ENCODE measurements at regions not wholly inside any gene's neighbourhood (a gene's known extent, or its start where the extent isn't known, plus 50 kb on each side); places are given as distances from the start of the nearest gene placed in this dataset.
"Not testable (repeated sequence)": the region's sequence is repeated elsewhere in the genome, so short reads cannot be mapped to it uniquely, and the experiment has no call there.

DNA sequence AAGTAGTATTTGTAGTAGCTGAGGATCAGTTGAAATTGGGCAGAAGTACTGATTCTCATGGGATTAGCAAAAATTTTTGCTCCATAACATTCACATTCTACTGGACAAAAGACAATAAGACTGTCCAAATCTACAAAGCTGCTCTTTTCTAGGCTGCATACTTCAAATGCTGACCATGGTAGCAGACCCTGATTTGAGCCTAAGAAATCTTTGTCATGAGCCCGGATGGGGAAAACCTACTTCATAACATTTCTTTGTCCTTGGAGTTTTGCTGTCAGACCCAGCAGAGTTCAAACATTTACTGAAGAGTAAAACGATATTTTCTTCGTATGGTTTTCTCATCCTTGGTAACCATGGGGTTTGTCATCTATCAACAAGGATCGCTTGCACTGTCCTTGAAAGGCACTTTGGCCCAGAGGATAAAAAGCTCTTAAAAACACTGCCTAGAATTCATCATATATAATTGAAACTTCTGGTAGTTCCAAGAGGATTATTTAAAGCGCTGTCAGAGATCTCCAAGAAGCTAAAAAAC is 216.9 kb downstream of the CAVIN4 start:
- no peak for DNase-seq (ENCODE audit: low read depth in 1 of 2, low spot score in 1 of 2)

DNA sequence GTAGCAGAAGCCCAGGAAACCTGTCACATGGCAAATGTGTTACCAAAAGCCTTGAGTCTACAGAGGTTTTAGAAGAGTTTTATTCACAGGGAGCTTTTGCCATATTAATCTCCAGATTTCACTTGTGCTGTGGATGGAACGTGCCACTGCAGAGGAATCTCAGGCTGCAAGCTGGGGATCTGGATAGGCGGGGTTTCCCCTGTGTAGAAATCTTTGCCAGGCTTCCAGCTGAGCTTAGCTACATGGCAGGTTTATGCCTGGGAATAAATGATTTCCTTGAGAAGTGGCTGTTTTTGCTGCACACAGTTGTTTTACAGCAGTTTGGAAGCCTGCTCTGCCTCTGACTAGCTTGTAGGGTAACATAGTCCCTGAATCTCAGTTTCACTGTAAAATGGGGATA is 224.6 kb upstream of the PLPPR1 start:
- no peak for DNase-seq (ENCODE audit: low read depth in 1 of 2, low spot score in 1 of 2)

DNA sequence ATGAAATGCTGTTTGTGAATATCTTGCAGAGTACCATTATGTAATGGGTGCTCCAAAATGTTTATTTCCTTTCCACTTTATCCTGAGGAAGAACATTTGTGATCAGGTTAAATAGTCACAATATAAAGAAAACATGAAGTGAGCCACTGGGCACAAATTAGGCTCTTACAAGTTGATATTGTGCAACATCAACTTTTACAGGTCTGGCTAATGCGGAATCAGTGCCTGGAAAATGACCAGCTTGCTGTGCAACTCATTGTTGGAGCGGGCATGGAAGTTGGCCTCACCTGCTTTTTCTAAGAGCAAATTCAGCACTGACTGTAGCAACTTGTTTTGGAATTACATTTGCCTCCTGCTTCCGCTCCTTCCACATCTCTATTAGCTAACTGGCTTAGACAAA is 216.9 kb upstream of the PLPPR1 start:
- no peak for DNase-seq (ENCODE audit: low read depth in 1 of 2, low spot score in 1 of 2)

DNA sequence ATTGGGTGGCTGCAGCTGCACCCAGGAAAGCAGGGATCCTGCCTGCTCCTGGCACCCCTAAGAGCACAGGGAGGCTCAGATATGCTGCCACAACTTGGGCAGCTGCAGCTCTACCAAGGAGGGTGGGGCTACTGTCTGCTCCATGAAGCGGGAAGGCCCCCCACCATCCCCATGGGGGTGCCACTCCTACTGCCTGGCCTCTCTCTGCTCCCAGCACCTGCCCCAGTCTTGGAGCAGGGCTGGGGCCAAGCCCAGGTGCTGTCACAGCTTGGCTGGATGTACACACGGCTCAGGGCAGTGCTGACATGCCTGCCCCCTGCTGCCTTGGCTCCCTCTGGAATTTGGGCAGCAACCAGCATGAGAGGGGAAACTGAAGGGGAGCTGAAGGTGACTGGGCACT is 214.7 kb upstream of the PLPPR1 start:
- DNase-seq (ENCODE audit: low read depth in 1 of 2, low spot score in 1 of 2): no peak

DNA sequence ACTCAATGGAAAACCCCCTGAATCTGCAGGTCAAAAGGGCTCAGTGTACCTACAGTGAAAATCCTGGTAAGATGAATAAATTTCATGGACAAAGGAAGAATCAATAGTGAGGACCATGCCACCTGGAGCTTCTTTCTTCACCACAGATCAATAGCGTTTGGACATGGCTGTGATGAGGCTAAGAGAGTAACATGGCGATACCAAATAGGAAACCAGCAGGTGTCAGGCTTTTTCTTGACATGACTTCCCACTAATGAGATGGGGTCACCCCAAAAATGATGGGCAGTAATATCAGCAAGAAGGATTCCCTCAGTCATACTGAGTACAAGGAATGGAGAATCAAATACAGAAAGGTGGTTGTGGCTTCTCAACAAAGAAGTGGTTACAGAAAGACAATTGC is 208.5 kb upstream of the PLPPR1 start:
- DNase-seq (ENCODE audit: low read depth in 1 of 2, low spot score in 1 of 2): no peak

DNA sequence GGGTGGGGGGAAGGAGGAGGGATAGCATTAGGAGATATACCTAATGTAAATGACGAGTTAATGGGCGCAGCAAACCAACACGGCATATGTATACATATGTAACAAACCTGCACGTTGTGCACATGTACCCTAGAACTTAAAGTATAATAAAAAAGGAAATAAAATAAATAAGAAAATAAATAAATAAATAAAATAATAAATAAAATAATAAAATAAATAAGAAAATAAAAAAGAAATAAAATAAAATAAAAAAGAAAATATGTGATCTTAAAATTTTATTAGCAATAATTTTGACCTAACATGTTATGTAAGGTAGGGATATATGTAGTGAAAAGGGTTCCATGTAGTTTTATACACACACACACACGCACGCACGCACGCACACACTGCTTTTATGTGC is 195.5 kb upstream of the PLPPR1 start:
- DNase-seq (ENCODE audit: low read depth in 1 of 2, low spot score in 1 of 2): not testable (repeated sequence)

DNA sequence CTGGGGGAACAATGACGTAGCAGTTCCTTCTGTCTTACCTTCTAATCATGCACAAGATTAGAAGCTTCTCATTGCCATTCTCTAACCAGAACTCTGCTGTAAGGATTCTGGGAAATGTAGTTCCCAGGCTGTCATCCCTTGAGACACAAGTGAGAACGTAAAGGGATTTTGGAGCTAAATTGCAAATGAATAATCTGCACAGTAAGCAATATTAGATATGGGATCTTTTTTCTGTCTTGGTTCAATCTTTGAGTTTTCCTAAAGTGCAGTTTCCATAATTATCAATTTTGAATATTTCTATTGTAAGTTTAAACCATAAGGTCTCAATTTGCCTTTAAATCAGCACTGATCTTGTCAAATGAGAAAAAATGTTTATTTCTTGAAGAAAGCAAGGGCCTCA is 189.7 kb upstream of the PLPPR1 start:
- no peak for DNase-seq (ENCODE audit: low read depth in 1 of 2, low spot score in 1 of 2)

DNA sequence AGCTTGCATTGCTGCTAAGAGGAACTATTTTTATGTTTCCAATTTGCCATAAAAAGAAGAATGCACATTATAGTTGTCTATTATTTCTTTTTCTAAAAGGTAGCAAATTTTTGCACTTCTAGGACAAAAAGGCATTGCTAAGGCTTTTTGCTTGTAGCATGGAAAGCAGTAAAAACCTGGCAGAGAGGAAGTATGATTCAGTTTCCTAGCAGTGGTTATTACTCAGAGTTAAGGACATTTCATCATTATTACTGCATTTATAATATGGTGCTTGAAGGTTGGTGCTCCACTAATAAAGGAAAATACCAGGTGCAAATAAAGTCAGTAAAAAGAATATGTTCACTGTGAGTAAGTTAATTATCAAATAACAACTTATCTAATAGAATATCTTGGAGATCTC is 179.8 kb upstream of the PLPPR1 start:
- no peak for DNase-seq (ENCODE audit: low read depth in 1 of 2, low spot score in 1 of 2)

DNA sequence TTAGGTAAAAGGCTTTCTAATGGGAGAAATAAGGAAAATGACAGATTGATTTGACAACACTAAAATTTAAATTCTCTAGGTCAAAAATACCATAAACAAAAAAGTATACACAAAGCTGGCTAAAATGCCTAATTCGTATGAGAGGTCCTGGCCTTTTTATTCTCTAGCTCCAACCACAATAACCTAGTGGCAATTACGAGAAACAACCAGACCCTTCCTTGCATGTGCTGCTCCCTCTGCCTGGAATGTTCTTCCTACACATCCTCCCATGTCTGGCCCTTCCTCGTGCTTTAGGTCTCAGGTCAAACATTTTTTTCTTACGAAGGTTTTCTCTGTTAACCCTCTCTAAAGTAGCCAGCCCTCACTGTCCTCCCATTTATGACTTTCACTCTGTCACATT is 176.4 kb upstream of the PLPPR1 start:
- DNase-seq (ENCODE audit: low read depth in 1 of 2, low spot score in 1 of 2): no peak

DNA sequence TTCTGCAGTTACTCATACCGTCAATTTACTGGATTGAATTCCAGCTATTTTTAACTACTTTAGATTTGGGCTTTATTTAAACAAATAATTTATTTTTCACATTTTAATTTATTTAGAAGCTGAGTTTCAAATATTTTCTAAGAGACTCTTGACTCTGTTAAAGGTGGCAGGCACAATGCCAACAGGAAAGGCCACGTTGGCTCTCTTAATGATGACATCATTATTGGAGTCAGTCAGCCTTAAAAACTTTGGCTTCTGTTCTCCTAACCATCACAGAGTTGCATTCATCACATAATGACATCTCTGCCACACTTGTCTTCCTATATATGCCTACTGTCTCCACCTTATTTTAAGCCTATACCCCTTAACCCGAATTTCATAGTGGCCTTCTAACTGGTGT is 172.3 kb upstream of the PLPPR1 start:
- DNase-seq (ENCODE audit: low read depth in 1 of 2, low spot score in 1 of 2): no peak

DNA sequence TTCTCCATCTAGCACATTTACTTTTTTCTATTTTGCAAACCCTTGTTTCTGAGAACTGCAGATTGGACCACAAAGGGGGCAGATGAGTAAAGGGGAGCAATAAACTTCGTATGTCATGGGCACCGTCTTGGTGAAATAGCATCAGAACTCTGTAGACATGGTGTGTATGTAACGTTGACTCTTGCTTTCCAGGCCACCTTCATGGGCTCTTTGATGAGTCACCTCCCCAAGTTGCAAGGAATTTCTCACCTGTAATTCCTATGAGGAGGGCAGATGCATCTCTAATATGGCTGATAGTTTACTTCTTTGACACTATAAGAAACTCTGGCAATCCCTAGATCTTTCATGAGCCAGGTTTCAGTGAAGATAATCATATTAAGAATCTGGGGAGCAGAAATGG is 163.4 kb upstream of the PLPPR1 start:
- DNase-seq (ENCODE audit: low read depth in 1 of 2, low spot score in 1 of 2): no peak

DNA sequence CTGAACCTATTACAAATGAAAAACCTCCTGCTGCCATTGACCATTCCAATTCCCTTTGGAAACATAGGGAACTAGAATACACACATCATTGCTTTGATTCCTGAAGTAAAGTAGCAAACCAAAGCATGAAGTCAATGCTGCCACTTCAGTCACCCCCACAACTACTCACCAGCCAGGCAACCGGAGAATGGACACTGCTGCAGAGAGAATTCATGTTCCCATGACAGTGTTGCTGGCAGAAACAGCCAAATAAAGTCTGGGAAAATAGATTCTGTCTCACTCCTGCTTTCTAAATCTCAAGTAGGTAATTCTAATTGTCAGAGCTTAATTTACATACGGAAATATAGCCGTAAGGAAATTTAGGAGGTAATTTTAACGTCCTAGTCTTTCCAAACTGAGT is 162.9 kb upstream of the PLPPR1 start:
- no peak for DNase-seq (ENCODE audit: low read depth in 1 of 2, low spot score in 1 of 2)

DNA sequence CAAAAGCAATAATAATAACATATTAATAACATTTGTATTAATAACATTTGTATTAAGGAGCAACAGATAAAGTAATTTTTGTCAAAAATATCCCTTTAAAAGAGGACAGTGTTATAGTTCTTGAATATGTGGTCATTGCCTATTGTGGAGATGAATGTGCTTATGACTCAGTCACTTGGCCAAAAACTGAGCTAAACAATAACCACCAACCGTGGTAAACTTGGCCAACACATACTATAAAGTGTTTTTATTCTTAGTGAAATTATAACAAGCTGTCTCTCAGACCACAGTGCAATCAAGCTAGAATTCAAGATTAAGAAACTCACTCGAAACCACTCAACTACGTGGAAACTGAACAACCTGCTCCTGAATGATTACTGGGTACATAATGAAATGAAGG is 159.2 kb upstream of the PLPPR1 start:
- no peak for DNase-seq (ENCODE audit: low read depth in 1 of 2, low spot score in 1 of 2)

DNA sequence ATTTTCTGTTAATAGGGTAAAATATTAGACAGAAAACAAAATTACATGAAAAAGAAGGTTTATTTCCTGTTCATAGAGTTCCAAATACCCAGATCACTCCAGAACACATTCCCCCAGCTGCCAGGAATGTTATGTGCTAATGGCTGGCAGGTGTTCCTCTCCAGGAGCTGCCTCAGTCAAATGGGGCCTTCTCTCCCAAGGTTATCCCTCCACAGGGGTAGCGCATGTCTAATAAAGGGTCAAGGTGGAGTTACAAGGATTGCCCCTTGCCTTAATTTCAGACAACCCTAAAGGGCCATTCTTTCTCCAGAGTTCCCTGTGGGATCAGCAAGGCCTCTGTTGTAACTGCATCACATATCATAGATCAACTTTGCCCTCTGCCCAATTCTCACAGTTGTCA is 148.6 kb upstream of the PLPPR1 start:
- DNase-seq (ENCODE audit: low read depth in 1 of 2, low spot score in 1 of 2): no peak

DNA sequence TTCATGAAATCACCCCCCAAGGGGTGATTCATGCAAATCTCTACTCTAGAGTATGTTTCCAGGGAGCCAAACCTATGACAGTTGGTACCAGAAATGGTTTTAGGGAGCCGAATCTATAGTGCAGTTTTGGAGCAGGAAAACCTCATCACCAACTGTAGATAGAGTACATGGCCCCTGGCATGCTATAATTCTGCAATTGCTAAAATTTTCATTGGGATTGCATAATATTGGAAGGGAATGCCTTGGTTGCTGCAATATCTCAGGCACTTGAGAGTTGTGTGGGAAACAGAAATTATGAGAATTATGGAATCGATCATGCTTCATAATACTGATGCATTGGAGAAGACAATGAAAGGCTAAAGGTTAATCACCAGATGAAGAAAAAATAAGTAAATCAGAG is 148.2 kb upstream of the PLPPR1 start:
- no peak for DNase-seq (ENCODE audit: low read depth in 1 of 2, low spot score in 1 of 2)

DNA sequence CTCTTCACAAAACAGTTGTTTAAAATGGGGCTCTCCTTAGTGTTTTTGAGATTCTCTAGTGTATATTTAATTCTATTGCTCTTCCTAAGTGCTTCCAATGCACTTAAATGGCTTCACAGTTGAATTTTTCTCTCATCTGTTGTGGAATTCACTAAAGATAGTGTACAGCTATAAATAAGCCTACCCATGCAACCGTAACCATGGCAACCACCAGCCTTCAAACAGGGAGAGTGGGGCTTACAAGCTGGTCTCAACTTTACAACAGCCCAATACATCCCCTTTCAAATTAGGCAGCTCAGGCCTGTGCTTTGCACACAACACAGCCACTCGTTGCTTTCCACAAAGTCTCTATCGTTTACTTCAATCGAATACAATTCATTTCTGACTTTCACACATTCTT is 144.0 kb upstream of the PLPPR1 start:
- DNase-seq (ENCODE audit: low read depth in 1 of 2, low spot score in 1 of 2): no peak

DNA sequence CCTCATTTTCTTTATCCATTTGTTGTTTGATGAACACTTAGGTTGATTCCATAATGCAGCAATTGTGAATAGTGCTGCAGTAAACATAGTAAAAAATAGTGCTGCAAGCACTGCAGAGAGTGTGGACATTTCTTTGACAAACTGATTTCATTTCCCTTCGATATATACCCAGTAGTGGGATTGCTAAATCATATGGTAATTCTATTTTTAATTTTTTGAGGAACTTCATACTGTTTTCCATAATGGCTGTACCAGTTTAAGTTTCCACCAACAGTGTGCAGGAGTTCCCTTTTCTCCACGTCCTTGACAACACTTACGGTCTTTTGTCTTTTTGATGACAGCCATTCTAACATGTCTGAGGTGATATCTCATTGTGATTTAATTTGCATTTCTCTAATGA is 138.2 kb upstream of the PLPPR1 start:
- no peak for DNase-seq (ENCODE audit: low read depth in 1 of 2, low spot score in 1 of 2)

DNA sequence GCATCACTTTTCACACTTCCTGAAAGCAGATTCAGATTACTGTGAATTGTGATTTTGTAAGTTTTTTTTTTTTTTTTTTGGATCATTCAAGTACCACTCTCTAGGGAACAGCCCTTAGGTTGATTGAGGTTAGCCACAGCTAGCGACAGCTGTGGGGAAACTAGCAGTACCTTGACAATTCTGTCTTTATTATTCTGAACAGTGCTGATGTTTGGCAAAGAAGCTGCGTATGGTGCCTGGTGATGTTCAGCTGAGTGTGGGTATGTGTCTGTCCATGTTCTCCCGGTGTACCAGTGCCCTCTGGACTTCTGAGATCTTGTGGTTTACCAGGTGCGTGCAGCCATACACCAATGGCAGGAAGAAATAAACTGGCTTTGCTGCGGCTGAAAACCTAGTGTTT is 117.3 kb upstream of the PLPPR1 start:
- no peak for DNase-seq (ENCODE audit: low read depth in 1 of 2, low spot score in 1 of 2)

DNA sequence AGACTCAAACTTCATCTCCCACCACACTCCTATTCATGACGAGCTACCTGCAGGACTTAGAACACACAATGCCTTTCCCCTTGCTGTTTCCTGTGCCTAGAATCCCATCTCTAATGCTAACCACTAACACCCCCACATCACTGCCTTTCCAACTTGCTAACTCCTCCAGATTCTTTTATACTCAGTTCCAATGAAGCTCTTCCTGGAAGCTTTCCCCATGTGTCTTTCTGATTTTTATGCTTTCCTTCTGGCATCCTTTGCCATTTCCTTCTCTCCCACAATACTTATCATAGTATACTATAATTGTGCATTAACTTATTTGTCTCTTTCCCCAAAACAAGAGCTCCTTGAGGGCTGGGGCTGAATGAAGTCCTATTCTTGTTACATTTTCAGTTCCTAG is 115.3 kb upstream of the PLPPR1 start:
- DNase-seq (ENCODE audit: low read depth in 1 of 2, low spot score in 1 of 2): no peak

DNA sequence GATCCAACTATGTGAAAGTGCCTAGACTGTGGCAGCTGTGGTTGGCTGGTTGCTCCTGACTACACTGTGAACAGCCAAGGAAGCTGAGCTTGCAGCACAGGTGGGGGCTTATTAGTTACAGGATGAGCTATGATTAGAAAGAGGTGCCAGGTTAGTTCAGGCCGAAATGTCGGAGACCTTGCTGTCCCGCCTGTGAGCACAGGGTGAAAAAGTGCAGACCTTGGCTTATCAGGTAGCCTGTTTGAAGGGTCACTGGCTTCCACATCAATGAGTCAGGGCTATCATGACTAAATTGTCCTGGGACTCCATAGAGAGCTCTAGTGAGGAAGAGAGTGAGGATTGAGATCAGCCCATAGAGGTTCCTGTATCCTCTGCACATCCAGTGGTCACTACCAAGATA is 114.3 kb upstream of the PLPPR1 start:
- DNase-seq (ENCODE audit: low read depth in 1 of 2, low spot score in 1 of 2): no peak

DNA sequence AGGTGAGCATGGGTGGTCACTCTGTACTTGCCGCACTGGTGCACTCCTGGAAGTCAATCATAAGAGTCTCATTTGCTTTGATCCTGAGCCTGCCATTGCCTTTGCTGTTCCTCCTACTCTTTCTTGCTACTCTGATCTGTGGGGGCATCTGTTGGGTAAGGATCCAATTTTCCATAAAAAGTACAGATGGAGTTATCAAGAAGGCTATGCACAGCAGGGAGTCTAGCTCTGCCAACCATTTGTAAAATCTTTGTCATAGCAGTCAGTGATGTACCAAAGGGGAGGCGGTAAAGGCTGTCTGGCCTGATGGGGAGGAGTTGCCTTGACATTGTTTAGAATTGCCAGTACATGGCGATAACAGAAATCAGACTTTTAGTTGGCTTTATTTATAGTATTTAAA is 109.0 kb upstream of the PLPPR1 start:
- DNase-seq (ENCODE audit: low read depth in 1 of 2, low spot score in 1 of 2): no peak

DNA sequence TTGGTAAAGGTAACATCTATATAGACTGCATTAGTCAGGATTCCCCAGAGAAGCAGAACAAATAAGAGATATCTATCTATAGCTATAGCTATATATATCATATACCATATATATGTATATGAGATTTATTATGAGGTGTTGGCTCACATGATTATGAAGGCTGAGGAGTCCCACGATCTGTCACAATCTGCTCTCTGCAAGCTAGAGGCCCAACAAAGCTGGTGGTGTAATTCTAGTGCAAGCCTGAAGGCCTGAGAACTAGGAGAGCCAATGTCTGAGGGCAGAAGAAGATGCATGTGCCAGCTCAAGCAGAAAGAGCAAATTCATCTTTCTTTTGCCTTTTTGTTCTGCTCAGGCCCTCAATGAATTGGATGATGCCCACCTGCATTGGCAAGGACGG is 102.2 kb upstream of the PLPPR1 start:
- no peak for DNase-seq (ENCODE audit: low read depth in 1 of 2, low spot score in 1 of 2)

DNA sequence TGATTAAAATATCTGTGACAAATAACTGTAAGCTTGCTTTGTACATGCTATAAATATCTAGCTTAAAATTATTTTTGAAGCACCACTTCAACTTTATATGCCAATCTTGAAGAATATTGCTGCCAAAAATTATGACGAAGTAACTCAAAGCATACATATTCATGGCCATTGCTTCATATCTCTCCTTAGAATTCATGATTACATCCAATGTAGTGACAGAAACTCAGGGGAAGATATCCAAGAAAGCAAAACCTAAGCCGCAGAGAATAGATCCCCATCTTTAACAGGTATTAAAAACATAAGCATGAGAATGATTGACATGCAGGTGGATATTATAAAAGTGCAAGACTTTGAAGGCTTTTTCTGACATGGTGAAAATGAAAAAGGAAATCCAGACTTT is 100.8 kb upstream of the PLPPR1 start:
- DNase-seq (ENCODE audit: low read depth in 1 of 2, low spot score in 1 of 2): no peak

DNA sequence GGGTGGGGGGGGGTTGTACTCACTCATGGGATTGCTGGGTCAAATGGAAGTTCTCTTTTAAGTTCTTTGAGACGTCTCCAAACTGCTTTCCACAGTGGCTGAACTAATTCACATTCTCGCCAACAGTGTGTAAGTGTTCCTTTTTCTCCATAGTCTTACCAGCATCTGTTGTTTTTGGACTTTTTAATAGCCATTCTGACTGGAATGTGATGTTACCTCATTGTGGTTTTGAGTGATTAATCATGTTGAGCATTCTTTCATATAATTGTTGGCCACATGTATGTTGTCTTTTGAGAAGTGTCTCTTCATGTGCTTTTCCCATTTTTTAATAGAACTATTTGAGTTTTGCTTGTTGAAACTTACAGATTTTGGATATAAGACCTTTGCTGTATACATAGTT is 94.9 kb upstream of the PLPPR1 start:
- no peak for DNase-seq (ENCODE audit: low read depth in 1 of 2, low spot score in 1 of 2)

All from activated CD4-positive, alpha-beta T cell treated with anti-CD3 and anti-CD28 coated beads, Interleukin-2, amount 50 U/mL, for 24 hours (primary cell).